Endothelial cell (in vitro differentiated cells): ENCODE measurements at regions not wholly inside any gene's neighbourhood (a gene's known extent, or its start where the extent isn't known, plus 50 kb on each side); places are given as distances from the start of the nearest gene placed in this dataset.

Experiments
- DNase-seq: peaks from one replicate; pipeline ENCODE4 v3.0.0; 2021; ENCODE audit warnings: low spot score
- H3K27ac Mint-ChIP-seq: one replicate; pipeline ENCODE4 v1.8.0; 2021; ENCODE audit warnings: mixed read lengths, inconsistent platforms; ENCODE audit not compliant: unreplicated experiment
- H3K27me3 Mint-ChIP-seq: one replicate; pipeline ENCODE4 v1.8.0; 2021; ENCODE audit warnings: mild to moderate bottlenecking, moderate library complexity, mixed read lengths, inconsistent platforms; ENCODE audit not compliant: unreplicated experiment
- H3K36me3 Mint-ChIP-seq: one replicate; pipeline ENCODE4 v1.8.0; 2021; ENCODE audit warnings: mild to moderate bottlenecking, low read depth, mixed read lengths, inconsistent platforms; ENCODE audit not compliant: unreplicated experiment
- H3K4me1 Mint-ChIP-seq: one replicate; pipeline ENCODE4 v1.8.0; 2021; ENCODE audit warnings: mild to moderate bottlenecking, mixed read lengths, inconsistent platforms; ENCODE audit not compliant: unreplicated experiment
- H3K4me3 Mint-ChIP-seq: one replicate; pipeline ENCODE4 v1.8.0; 2021; ENCODE audit warnings: mild to moderate bottlenecking, mixed read lengths, inconsistent platforms; ENCODE audit not compliant: unreplicated experiment
- H3K9me3 Mint-ChIP-seq: one replicate; pipeline ENCODE4 v1.8.0; 2021; ENCODE audit warnings: mixed read lengths, inconsistent platforms; ENCODE audit not compliant: unreplicated experiment
- CTCF ChIP-seq: fragments of 200-600 bp; sonication (generic); IDR thresholded peaks from one replicate; pipeline ENCODE4 v1.5.0; 2021; ENCODE audit warnings: antibody characterized with exemption; ENCODE audit not compliant: unreplicated experiment

GRCh38 chr18:46289463-46289862 lies 185.3 kb downstream of the HAUS1 start:
- no peaks in the 10 kb centered on the region for H3K27me3 Mint-ChIP-seq
- no peak for TF ChIP-seq CTCF
- no peak for DNase-seq
- H3K9me3 Mint-ChIP-seq, result no peaks in the 10 kb centered on the region
- H3K4me3 Mint-ChIP-seq, result no peak overlapping the region
- no peaks in the 10 kb centered on the region for H3K36me3 Mint-ChIP-seq
- peaks cover 6% of the 10 kb centered on the region for H3K4me1 Mint-ChIP-seq
- no peak overlapping the region for H3K27ac Mint-ChIP-seq

DNA sequence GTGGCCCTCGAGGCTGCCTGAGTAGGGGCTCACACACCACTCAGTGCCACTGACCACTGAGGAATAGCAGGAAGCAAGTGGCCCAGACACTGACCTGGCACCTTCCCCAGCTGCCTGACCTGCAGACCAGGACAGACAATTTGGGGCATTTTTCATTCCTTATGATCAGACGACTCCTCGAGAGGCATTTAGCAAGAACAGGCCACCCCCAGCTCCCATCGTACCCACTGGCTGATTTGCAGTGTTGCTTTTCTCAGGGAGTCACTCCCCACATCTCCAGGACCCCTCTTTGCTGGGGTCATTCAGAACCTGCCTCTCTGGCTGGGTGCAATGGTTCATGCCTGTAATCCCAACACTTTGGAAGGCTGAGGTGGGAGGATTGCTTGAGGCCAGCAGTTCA lies 185.7 kb downstream of the HAUS1 start:
- H3K27ac Mint-ChIP-seq, result no peak overlapping the region
- TF ChIP-seq CTCF, result no peak
- no peaks in the 10 kb centered on the region for H3K36me3 Mint-ChIP-seq
- no peak for DNase-seq
- H3K27me3 Mint-ChIP-seq, result no peaks in the 10 kb centered on the region
- H3K9me3 Mint-ChIP-seq, result no peaks in the 10 kb centered on the region
- no peak overlapping the region for H3K4me3 Mint-ChIP-seq
- peaks cover 9% of the 10 kb centered on the region for H3K4me1 Mint-ChIP-seq

DNA sequence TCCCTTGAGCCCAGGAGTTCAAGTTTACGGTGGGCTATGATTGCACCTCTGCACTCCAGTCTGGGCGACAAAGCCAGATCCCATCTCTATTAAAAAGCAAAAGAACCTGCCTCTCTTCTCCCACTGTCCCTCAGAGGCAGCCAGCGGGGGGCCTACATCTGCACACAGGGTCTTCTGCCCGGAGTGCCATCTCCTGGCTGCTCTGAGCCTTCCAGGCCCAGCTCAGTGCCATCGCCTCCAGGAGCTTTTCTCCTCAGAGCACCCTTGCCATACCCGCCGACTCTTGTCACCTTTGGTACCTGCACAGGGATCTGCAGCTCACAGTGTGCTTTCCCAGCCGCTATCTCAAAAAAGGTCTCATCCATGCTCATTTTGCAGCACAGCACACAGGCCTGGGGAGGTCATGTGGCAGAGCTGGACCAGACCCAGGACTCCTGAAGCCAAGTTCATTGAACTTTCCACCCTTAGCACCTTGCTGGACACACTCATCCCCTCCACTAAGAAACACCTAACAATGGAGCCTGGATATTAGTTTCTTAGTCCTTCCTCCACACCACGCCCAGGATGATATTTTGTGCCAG lies 186.3 kb downstream of the HAUS1 start:
- TF ChIP-seq CTCF, result no peak
- no peak overlapping the region for H3K4me3 Mint-ChIP-seq
- no peak for DNase-seq
- H3K27me3 Mint-ChIP-seq, result no peaks in the 10 kb centered on the region
- no peak overlapping the region for H3K27ac Mint-ChIP-seq
- H3K36me3 Mint-ChIP-seq, result no peaks in the 10 kb centered on the region
- H3K4me1 Mint-ChIP-seq, result peaks cover 15% of the 10 kb centered on the region
- H3K9me3 Mint-ChIP-seq, result no peaks in the 10 kb centered on the region

DNA sequence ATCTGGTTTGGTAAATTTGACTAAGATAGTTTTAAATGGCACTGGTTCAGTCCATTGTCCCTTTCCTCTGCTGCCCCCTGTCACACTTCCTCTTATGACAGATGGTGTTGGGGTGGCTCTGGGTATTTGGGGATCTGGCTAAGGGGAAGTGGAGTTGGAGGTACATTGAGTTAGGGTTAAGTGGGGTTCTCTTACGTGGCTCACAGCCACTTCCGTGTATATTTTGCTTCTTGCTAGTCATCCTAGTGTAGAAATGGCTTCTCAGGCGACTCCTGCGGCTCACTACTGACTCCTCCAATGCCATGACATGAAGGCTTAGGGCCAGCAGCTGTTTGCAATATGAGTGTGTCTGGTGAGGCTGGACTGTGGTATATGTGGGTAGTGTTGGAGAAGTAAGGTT lies 187.0 kb downstream of the HAUS1 start:
- Mint-ChIP-seq H3K36me3 (no peaks in the 10 kb centered on the region), H3K4me3 (no peak overlapping the region), H3K4me1 (peaks cover 16% of the 10 kb centered on the region), H3K27ac (no peak overlapping the region), H3K27me3 (no peaks in the 10 kb centered on the region), H3K9me3 (no peaks in the 10 kb centered on the region)
- TF ChIP-seq CTCF, result no peak
- DNase-seq, result no peak

GRCh38 chr18:46293742-46294181 lies 189.6 kb downstream of the HAUS1 start:
- DNase-seq, result no peak
- no peaks in the 10 kb centered on the region for H3K36me3 Mint-ChIP-seq

More at GRCh38 chr18:46293742-46294181, 189.6 kb downstream of the HAUS1 start:
- Mint-ChIP-seq H3K27me3 (no peaks in the 10 kb centered on the region), H3K27ac (no peak overlapping the region), H3K4me3 (no peak overlapping the region), H3K9me3 (no peaks in the 10 kb centered on the region), H3K4me1 (peaks cover 16% of the 10 kb centered on the region)
- TF ChIP-seq CTCF, result no peak
